ENCODE measurements at regions not wholly inside any gene's neighbourhood (a gene's known extent, or its start where the extent isn't known, plus 50 kb on each side); places are given as distances from the start of the nearest gene placed in this dataset.
"Not testable (repeated sequence)": the region's sequence is repeated elsewhere in the genome, so short reads cannot be mapped to it uniquely, and the experiment has no call there.

- no peaks in the 10 kb centered on the region for H3K9me3 ChIP-seq (ENCODE audit: low read depth, low read length)
- no peak for TF ChIP-seq CTCF (IDR thresholded peaks at IDR 0.05; ENCODE audit: extremely low read depth, low read depth, low read length)
- no peak overlapping the region for H3K4me2 ChIP-seq (ENCODE audit: insufficient read depth, low read length)
- H3K4me3 ChIP-seq (ENCODE audit: insufficient read depth, low read length), result no peak overlapping the region
- H3K79me2 ChIP-seq (ENCODE audit: insufficient read depth, low read length), result no peaks in the 10 kb centered on the region
- no peaks in the 10 kb centered on the region for H3K36me3 ChIP-seq (ENCODE audit: insufficient read depth, low read length)
- no peaks in the 10 kb centered on the region for H3K4me1 ChIP-seq (ENCODE audit: insufficient read depth, low read length)
- no peak for DNase-seq (ENCODE audit: insufficient read length, low spot score, missing footprints)
- no peaks in the 10 kb centered on the region for H3K27me3 ChIP-seq (ENCODE audit: insufficient read depth, low read length)
- H3K27ac ChIP-seq (ENCODE audit: low read depth, low read length), result no peak overlapping the region
- H2AFZ ChIP-seq (ENCODE audit: low read length), result no peak overlapping the region
- H4K20me1 ChIP-seq (ENCODE audit: insufficient read depth, low read length), result no peaks in the 10 kb centered on the region
Observed at GRCh38 chr3:168950622-168951021, 712.9 kb downstream of the MECOM start.

DNA sequence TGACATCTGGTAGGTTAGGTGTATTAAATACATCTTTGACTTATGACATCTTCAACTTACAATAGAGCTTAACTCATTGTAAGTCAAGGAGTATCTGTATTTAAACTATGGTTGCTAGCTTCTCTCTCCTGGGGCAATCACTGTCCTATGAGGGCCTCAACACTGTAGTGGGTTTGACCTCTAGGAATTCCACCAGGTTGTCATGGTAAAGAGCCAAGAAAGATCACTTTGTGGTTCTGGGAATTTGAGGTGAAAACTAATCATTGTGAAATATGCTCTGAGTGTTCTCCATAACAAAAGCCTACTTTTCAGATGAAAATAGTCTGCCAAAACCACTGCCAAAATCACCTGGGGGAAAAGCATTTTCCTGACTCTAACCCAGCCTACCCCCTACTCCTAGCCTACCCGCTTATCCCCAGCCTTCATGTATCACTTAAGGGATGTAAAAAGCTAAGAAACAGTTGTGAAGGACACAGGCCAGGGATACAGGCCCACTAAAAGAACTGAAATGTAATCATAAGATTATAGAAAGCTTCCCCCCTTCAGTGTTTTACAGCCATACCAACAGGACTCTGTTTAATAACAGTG is 723.8 kb downstream of the MECOM start:
- H3K36me3 ChIP-seq (ENCODE audit: insufficient read depth, low read length), result no peaks in the 10 kb centered on the region
- TF ChIP-seq CTCF (IDR thresholded peaks at IDR 0.05; ENCODE audit: extremely low read depth, low read depth, low read length), result no peak
- H3K27me3 ChIP-seq (ENCODE audit: insufficient read depth, low read length), result no peaks in the 10 kb centered on the region
- H3K9me3 ChIP-seq (ENCODE audit: low read depth, low read length), result no peaks in the 10 kb centered on the region
- H3K4me2 ChIP-seq (ENCODE audit: insufficient read depth, low read length), result no peak overlapping the region
- no peak overlapping the region for H3K27ac ChIP-seq (ENCODE audit: low read depth, low read length)
- H3K4me3 ChIP-seq (ENCODE audit: insufficient read depth, low read length), result no peak overlapping the region
- DNase-seq (ENCODE audit: insufficient read length, low spot score, missing footprints), result no peak
- H3K4me1 ChIP-seq (ENCODE audit: insufficient read depth, low read length), result no peaks in the 10 kb centered on the region
- no peak overlapping the region for H2AFZ ChIP-seq (ENCODE audit: low read length)
- no peaks in the 10 kb centered on the region for H4K20me1 ChIP-seq (ENCODE audit: insufficient read depth, low read length)
- H3K79me2 ChIP-seq (ENCODE audit: insufficient read depth, low read length), result no peaks in the 10 kb centered on the region

DNA sequence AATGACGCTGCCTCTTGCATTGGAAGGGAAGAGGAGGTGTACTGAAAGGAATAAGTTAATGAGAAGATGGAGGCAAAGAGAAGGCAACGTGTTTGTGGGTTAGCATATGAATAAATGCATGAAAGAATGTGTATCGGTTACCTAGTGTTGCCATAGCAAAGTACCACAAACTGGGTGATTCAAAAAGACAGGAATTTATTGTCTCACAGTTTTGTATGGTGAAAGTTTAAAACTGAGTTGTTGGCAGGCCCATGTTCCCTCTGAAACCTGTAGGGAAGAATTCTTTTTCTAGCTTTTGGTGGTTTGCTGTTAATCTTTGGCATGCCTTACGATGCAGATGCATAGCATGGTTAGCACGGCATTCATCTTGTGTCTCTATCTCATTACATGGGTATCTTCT is 729.9 kb downstream of the MECOM start:
- DNase-seq (ENCODE audit: insufficient read length, low spot score, missing footprints), result peak; percentile 43

GRCh38 chr3:168929997-168930396 is 733.5 kb downstream of the MECOM start:
- H3K4me2 ChIP-seq (ENCODE audit: insufficient read depth, low read length); DNase-seq (ENCODE audit: insufficient read length, low spot score, missing footprints); H3K27me3 ChIP-seq (ENCODE audit: insufficient read depth, low read length); H3K9me3 ChIP-seq (ENCODE audit: low read depth, low read length); H2AFZ ChIP-seq (ENCODE audit: low read length); H3K27ac ChIP-seq (ENCODE audit: low read depth, low read length); H4K20me1 ChIP-seq (ENCODE audit: insufficient read depth, low read length); H3K4me3 ChIP-seq (ENCODE audit: insufficient read depth, low read length); H3K79me2 ChIP-seq (ENCODE audit: insufficient read depth, low read length); H3K4me1 ChIP-seq (ENCODE audit: insufficient read depth, low read length); H3K36me3 ChIP-seq (ENCODE audit: insufficient read depth, low read length): not testable (repeated sequence)

More for the DNA sequence above, 729.9 kb downstream of the MECOM start:
- Histone ChIP-seq H3K4me3 (ENCODE audit: insufficient read depth, low read length) (no peak overlapping the region), H3K9me3 (ENCODE audit: low read depth, low read length) (no peaks in the 10 kb centered on the region), H2AFZ (ENCODE audit: low read length) (peak overlapping the region; percentile 47), H3K27ac (ENCODE audit: low read depth, low read length) (peak overlapping the region; percentile 81), H4K20me1 (ENCODE audit: insufficient read depth, low read length) (no peaks in the 10 kb centered on the region), H3K4me1 (ENCODE audit: insufficient read depth, low read length) (peaks cover 3% of the 10 kb centered on the region), H3K4me2 (ENCODE audit: insufficient read depth, low read length) (no peak overlapping the region), H3K36me3 (ENCODE audit: insufficient read depth, low read length) (no peaks in the 10 kb centered on the region), H3K79me2 (ENCODE audit: insufficient read depth, low read length) (no peaks in the 10 kb centered on the region), H3K27me3 (ENCODE audit: insufficient read depth, low read length) (no peaks in the 10 kb centered on the region)
- TF ChIP-seq CTCF (IDR thresholded peaks at IDR 0.05; ENCODE audit: extremely low read depth, low read depth, low read length), result no peak
